ENCODE measurements at regions not wholly inside any gene's neighbourhood (a gene's known extent, or its start where the extent isn't known, plus 50 kb on each side); places are given as distances from the start of the nearest gene placed in this dataset.

DNA sequence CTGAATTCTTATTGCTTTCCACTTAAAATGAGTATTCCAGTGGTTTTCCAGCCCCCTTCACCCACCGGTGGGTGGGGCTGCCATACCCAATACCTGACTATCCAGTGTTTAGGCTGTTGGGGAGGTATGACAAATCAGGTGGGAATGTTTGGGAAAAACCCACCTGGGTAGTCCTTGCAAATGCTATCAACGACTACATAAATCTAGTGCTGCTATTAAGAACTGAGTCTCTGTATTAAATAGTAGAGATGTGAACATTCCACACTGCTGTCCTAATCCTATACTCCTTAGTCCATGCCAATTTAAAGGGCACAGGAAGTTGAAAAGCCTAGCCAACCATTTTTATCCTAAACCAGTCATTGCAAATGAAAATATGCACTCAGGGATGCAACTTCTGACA lies 126.6 kb downstream of the AXIN2 start:
- DNase-seq (ENCODE audit: low spot score): no peak
- TF ChIP-seq, protein P1, sequence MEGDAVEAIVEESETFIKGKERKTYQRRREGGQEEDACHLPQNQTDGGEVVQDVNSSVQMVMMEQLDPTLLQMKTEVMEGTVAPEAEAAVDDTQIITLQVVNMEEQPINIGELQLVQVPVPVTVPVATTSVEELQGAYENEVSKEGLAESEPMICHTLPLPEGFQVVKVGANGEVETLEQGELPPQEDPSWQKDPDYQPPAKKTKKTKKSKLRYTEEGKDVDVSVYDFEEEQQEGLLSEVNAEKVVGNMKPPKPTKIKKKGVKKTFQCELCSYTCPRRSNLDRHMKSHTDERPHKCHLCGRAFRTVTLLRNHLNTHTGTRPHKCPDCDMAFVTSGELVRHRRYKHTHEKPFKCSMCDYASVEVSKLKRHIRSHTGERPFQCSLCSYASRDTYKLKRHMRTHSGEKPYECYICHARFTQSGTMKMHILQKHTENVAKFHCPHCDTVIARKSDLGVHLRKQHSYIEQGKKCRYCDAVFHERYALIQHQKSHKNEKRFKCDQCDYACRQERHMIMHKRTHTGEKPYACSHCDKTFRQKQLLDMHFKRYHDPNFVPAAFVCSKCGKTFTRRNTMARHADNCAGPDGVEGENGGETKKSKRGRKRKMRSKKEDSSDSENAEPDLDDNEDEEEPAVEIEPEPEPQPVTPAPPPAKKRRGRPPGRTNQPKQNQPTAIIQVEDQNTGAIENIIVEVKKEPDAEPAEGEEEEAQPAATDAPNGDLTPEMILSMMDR (IDR thresholded peaks at IDR 0.05; ENCODE audit: extremely low read depth, missing control alignments): no peak

DNA sequence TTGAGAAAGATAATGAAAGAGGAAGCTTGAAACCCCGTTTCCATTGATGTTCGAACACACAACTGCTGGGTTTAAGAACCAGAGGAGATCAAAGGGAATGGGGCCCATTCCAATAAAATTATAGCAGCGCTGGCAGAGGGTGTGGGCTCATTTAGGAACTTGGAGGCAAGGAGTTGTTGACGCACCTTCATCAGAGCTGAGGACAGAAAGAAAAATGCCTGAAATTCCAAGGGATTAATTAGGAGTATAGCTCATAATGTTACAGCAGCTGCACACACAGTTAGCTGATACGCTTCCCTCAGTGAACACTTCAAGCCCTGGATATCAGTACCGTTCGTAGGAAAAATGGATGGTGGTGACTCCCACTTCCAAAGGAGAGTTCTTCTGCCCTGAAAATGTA lies 127.2 kb downstream of the AXIN2 start:
- TF ChIP-seq, protein P1 (IDR thresholded peaks at IDR 0.05; ENCODE audit: extremely low read depth, missing control alignments): no peak
- DNase-seq (ENCODE audit: low spot score): no peak

DNA sequence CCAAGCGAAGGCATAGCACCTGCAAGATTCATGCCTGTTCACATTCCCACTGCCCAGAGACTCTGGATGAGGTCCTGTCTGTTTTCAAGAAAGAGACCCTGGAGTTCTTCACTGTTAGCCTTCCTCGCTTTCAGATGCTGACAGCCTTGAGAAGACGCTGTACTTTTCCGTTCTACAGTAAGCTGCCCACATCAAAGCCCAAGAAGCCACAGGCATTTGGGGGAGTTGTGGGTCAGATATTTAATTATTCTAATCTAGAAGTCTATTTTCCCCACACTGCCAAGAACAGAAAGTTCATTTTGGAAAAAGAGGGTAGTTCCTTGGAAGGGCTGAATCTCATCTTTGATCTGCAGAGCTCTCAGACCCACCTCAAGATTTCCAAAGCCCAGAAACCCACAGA lies 127.9 kb downstream of the AXIN2 start:
- TF ChIP-seq, protein P1 (IDR thresholded peaks at IDR 0.05; ENCODE audit: extremely low read depth, missing control alignments): no peak
- no peak for DNase-seq (ENCODE audit: low spot score)

DNA sequence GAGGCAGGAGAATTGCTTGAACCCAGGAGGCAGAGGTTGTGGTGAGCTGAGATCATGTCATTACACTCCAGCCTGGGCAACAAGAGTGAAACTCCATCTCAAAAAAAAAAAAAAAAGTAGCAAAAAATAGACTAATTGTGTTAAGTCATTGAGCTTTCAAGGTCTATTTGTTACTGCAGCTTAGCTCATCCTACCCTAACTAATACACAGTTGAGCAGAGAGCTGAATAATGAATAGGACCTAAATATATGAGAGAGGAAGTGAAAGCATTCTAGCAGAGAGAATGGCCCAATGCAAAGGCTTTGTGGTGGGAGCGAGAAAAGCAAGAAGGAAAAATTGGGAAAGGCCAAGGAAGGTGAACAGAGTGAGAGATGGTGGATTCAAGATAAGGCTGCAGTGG lies 128.3 kb downstream of the AXIN2 start:
- DNase-seq (ENCODE audit: low spot score): no peak
- TF ChIP-seq, protein P1 (IDR thresholded peaks at IDR 0.05; ENCODE audit: extremely low read depth, missing control alignments): no peak

DNA sequence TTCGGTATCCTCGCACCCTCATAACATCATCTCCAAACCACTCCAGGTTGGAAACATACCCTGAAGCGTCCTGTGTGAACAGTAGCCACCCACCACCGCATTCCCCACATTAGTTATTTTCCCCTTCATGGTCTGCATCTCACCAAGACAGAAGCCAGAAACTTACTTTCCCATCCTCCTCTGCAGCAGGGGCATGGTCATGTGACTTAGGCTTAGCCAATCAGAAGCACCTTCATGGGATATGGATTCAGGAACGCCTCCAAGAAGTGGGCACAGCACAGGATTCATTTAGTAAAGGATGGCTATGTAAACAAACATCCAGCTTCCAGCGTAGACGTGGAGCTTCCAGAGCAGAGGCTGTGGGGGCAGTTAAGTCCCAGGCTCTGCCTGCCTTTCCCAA lies 130.3 kb downstream of the AXIN2 start:
- TF ChIP-seq, protein P1 (IDR thresholded peaks at IDR 0.05; ENCODE audit: extremely low read depth, missing control alignments): no peak
- DNase-seq (ENCODE audit: low spot score): no peak

DNA sequence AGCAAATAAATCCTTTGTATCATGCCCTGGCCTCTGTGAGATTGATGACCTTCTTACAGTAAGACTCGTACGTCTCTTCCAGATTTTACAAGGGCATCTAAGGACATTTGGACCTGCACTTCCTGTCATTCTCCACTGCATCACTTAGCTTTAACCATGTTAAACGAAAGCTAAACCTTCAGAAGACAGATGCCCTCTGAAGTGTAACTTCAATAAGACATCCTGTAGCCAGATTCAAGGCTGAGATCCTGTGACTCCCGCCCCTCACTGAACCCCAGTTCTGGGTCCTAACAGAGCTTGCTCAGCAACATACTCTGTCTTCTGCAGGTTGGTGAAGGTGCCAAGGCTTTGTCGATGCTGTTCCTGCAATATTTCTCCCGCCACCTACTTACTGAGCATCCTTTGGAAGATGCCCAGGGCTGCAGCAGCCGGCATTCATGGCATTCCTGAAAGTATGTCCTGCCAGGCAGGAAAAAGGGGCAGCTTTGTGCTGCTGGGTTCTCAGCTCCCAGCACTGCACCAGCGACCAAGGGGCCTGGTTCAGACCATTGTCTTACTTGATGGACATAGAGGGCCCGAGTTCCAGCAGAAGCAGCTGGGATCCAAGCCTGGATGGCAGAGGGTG lies 131.1 kb downstream of the AXIN2 start:
- TF ChIP-seq, protein P1 (IDR thresholded peaks at IDR 0.05; ENCODE audit: extremely low read depth, missing control alignments): no peak
- DNase-seq (ENCODE audit: low spot score): no peak

DNA sequence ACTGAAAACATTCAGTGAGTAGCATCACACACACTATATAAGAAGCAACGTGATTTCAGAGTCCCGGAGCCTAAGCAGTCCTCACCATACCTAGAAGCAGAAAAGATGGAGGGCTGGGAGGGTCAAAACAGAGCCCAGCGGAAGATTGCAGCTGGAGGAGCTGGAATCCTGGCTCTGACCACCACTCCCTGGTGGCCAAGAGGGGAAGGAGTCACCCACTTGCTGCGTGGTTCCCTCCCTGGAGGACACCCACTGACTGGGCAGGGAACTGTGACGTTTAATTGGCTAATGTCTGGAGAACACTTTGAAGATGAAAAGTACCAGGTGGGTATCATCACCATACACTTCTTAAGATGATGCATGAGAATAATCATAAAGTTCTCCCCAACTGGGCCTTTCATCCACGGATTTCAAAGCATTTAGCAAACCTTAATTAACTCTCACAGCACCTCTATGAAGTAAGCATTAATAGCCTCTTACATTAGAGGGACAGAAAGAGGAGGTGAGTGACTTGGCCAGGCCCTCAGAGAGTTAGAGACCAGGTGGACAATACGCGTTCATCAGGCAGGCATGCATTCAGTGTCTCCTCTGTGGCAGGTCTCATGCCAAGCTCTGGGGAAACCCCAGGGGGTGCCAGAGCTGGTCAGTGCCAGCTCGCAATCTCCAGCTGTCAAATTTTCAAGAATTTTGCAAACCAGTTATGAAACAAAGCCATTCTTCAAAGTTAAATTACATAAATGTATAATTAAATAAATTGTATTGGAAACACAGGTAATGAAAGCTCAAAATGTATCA lies 137.9 kb downstream of the AXIN2 start:
- DNase-seq (ENCODE audit: low spot score): no peak
- TF ChIP-seq, protein P1 (IDR thresholded peaks at IDR 0.05; ENCODE audit: extremely low read depth, missing control alignments): no peak

All from GM20000 (cell line).